OCI-LY1 (cell line): ENCODE measurements at regions not wholly inside any gene's neighbourhood (a gene's known extent, or its start where the extent isn't known, plus 50 kb on each side); places are given as distances from the start of the nearest gene placed in this dataset.

Source experiments
- CTCF ChIP-seq: fragments of 200-600 bp; sonication (generic), shearing (Covaris generic); IDR thresholded peaks from 2 replicates; pipeline ENCODE4 v1.5.1; 2017; ENCODE audit warnings: mild to moderate bottlenecking, antibody characterized with exemption, low read length, moderate library complexity, mixed read lengths
- EZH2 ChIP-seq: fragments of 200-600 bp; sonication (generic), shearing (Covaris generic); IDR thresholded peaks from 2 replicates; pipeline ENCODE4 v1.8.0; 2017; ENCODE audit warnings: borderline replicate concordance, mixed run types, mild to moderate bottlenecking, antibody characterized with exemption, low read length, moderate library complexity, mixed read lengths

GRCh38 chr20:24181151-24181550 lies 192.6 kb upstream of the GGTLC1 start:
- TF ChIP-seq CTCF (no peak), EZH2 (no peak)
